Large intestine (tissue), 3 donors: ENCODE measurements at regions not wholly inside any gene's neighbourhood (a gene's known extent, or its start where the extent isn't known, plus 50 kb on each side); places are given as distances from the start of the nearest gene placed in this dataset.

Source experiments
- DNase-seq, 2 donors: peaks; one replicate each; pipeline versions ENCODE4 v3.0.0 to v3.0.0-alpha.2; 2013
- H3K27ac ChIP-seq: one replicate; pipeline ENCODE4 v1.5.1; 2013; ENCODE audit warnings: low read length
- H3K27me3 ChIP-seq: 2 replicates; pipeline ENCODE4 v1.6.1; 2013; ENCODE audit warnings: low read length; ENCODE audit not compliant: control insufficient read depth, insufficient read depth
- H3K36me3 ChIP-seq: 2 replicates; pipeline ENCODE4 v1.6.1; 2013; ENCODE audit warnings: low read length; ENCODE audit not compliant: control insufficient read depth, insufficient read depth
- H3K4me1 ChIP-seq: one replicate; pipeline ENCODE4 v1.6.1; 2013; ENCODE audit warnings: low read length; ENCODE audit not compliant: control insufficient read depth, insufficient read depth
- H3K4me3 ChIP-seq: one replicate; pipeline ENCODE4 v1.5.1; 2013; ENCODE audit warnings: low read length
- H3K9me3 ChIP-seq: one replicate; pipeline ENCODE4 v1.6.1; 2013; ENCODE audit warnings: mild to moderate bottlenecking, low read depth, low read length, moderate library complexity; ENCODE audit not compliant: control insufficient read depth
- WGBS: methylation state at CpG from one replicate; pipeline ENCODE4 v1.1.5; 2013; ENCODE audit warnings: low lambda C conversion rate; ENCODE audit not compliant: insufficient coverage; 5-methylcytosine and 5-hydroxymethylcytosine counted together

DNA sequence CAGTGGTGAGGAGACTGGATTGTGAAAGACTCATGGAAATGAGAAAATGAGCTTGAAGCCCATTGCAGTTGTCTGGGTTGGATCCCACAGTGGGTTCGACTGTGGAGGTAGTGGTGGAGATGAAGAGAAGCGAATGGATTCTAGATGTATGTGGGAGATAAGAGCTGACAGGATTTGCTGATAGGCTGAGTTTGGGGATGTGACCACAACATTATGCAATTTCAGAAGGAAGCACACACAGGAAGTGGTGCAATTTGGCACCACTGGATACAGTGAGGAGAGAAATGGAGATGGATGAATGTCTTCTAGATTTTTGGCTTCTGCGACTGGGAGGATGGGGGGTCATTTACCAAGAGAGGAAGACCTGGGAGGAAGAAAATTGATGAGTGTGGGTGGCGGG lies 64.4 kb upstream of the MAFB start:
- no peaks in the 10 kb centered on the region for H3K9me3 ChIP-seq
- no peak for DNase-seq
- no peaks in the 10 kb centered on the region for H3K4me1 ChIP-seq
- no peak overlapping the region for H3K27ac ChIP-seq
- WGBS, result 100% methylated on average over 2 of the region's 4 CpGs
- H3K27me3 ChIP-seq, result no peaks in the 10 kb centered on the region
- H3K36me3 ChIP-seq, result no peaks in the 10 kb centered on the region
- H3K4me3 ChIP-seq, result no peak overlapping the region

DNA sequence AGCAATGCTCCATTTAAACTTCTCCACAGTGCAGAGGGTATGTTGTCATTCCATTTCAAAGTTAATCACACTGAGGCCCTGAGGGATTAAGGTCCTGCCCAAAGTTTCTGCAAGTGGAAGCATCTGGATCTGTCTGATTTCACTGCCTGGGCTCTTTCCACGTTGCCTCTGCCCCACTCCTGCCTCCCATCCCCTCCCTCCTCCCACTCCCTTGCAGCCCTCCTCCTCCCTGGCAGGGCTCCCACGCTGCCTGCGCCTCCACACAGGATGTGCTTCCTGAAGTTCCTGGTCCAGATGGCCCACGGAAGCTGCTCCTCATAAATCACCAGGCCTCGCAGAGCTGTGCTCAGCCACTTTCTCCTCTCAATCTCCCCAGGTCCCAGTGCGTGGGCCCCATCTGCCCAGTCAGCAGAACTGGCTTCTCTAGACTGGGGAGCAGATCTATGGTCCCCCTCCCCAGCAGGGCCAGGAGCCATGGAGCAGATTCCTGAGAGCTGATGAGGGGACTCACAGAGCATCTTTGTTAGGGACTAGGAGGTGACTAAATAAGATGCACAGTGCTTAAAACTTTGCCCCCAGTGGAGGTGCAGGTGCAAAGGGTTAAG lies 65.4 kb upstream of the MAFB start:
- H3K27ac ChIP-seq, result no peak overlapping the region
- no CpG with 5 or more reads among the region's 6 CpGs for WGBS
- H3K36me3 ChIP-seq, result no peaks in the 10 kb centered on the region
- H3K4me3 ChIP-seq, result no peak overlapping the region
- H3K27me3 ChIP-seq, result peaks cover 4% of the 10 kb centered on the region
- H3K9me3 ChIP-seq, result no peaks in the 10 kb centered on the region
- no peaks in the 10 kb centered on the region for H3K4me1 ChIP-seq
- DNase-seq, result peak; percentile 32

DNA sequence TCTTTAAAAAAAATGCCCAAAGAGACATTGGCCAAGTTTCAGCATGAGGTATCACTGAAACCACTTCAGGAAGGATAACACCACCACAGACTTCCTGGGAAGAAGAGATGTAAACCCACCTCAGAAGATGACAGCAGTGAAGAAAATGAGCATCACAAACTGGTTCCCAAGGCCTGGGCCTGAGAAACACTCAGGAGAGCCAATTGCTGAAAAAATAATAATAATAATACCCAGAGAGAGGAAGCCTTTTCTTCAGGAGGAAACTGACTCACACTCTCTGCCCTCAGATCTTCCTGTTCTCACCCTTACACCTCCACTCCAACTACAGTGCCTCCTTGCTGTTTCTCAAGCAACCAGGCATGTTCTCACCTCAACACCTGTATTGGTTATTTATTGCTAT lies 68.1 kb upstream of the MAFB start:
- Histone ChIP-seq H3K27me3 (peaks cover 4% of the 10 kb centered on the region), H3K9me3 (no peaks in the 10 kb centered on the region), H3K4me3 (no peak overlapping the region), H3K36me3 (no peaks in the 10 kb centered on the region), H3K4me1 (no peaks in the 10 kb centered on the region), H3K27ac (no peak overlapping the region)
- no peak for DNase-seq

DNA sequence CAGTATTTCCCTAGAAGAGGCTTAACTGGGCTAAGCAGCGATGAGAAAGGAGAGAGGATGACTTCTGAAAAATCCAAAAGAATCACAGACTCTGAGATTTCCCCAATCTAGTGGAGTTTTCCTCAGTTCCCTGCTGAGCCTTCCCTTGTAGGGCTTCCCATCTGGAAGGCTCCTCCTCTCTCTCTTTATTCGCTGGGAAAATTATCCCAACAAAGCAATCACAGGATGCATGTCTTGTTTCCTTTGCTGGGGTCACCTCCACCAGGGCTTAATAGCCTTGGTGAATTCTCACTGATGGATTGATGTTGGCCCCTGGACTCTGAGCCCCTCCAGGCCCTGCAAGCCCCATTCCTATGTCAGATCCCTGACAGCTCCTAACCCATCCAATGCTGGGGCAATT lies 69.8 kb upstream of the MAFB start:
- H3K27me3 ChIP-seq, result peaks cover 4% of the 10 kb centered on the region
- no CpG with 5 or more reads among the region's 2 CpGs for WGBS

DNA sequence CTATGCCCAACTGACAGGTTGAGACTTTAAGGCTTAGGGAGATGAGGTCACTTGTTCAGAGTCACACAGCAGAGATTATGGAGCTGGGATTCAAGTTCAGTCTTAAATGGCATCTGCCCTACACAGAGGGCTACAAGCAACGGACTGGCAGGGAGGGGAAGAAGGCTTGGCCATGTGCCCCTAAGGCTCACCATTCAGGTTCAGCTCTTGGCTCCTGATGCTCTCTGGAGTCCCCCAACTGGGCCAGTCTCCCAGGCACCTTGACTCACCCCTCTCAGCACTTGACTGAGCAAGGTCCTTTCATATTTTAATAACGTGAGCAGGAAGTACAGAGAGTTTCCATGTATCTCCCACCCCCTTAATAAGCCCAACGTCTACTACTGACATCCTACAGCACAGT lies 71.4 kb upstream of the MAFB start:
- no peak for DNase-seq
- Histone ChIP-seq H3K9me3 (no peaks in the 10 kb centered on the region), H3K4me3 (no peak overlapping the region), H3K27ac (no peak overlapping the region), H3K36me3 (no peaks in the 10 kb centered on the region), H3K4me1 (no peaks in the 10 kb centered on the region), H3K27me3 (peaks cover 4% of the 10 kb centered on the region)
- no CpG with 5 or more reads among the region's 3 CpGs for WGBS

More for the DNA sequence above, 69.8 kb upstream of the MAFB start:
- Histone ChIP-seq H3K27ac (no peak overlapping the region), H3K4me1 (no peaks in the 10 kb centered on the region), H3K36me3 (no peaks in the 10 kb centered on the region), H3K9me3 (no peaks in the 10 kb centered on the region), H3K4me3 (no peak overlapping the region)
- no peak for DNase-seq

DNA sequence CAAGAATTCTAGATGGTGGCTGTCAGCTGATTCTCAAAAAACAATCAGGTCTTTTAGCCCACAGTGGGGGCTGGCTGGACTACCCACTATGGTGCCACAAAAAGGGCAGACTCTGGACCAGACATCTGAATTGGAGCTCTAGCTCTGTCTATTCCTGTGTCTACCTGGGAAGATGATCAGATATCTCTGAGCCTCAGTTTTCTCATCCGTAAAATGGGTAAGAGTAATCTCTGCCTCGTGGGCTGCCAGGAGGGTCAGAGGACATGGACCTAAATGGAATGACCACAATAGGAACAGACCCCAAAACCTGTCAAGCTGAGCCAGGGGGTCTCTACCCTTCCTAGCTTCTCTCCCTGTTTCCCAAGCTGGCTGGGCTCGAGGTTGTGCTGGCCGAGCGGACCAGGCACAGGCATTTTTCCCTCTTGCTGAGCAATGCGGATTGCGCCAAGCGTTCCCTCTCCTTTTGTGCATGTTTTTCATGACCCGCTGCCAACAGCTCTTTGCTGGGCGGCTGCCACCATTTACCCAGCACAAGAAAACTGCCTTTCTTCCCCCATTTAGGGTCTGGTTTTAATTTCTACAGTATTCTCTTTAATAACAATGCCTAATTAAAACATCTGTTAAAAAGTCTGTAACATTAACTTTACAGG lies 74.7 kb upstream of the MAFB start:
- Histone ChIP-seq H3K27ac (no peak overlapping the region), H3K4me1 (no peaks in the 10 kb centered on the region), H3K4me3 (no peak overlapping the region), H3K36me3 (no peaks in the 10 kb centered on the region), H3K9me3 (no peaks in the 10 kb centered on the region), H3K27me3 (peaks cover 2% of the 10 kb centered on the region)
- WGBS, result no CpG with 5 or more reads among the region's 10 CpGs
- DNase-seq, result no peak

DNA sequence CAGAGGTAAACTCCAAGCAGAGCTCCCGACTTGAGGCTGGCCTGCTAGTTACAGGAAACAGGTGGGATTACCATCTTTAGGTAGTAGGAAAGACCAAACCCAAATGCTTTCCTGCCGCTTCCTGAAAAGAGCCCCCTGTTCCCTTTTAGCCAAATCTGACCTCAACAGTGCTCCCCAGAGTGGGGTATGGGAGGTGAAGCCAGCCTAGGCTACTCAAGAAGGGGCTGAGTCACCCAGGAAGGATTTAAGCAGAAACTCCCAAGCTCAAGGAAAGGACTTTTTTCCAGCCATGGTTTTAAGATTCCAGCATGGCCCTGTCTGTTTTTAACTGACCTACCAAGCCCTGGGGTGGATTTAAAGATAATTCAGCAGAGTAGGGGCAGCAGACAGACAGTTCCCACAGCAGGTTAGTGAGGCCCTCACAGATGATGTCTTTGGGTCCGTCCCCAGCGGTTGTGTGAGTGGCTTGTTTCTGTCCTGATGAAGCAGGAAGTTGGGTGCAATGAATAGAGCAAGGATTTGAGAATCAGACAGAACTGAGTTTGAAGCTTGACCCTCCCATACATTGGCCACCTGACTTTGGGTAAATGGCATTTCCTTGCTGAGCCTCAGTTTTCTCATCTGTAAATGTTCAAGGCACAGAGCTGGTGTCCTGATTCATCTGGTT lies 76.9 kb upstream of the MAFB start:
- no peak for DNase-seq
- WGBS, result no CpG with 5 or more reads among the region's 4 CpGs
- no peaks in the 10 kb centered on the region for H3K36me3 ChIP-seq

DNA sequence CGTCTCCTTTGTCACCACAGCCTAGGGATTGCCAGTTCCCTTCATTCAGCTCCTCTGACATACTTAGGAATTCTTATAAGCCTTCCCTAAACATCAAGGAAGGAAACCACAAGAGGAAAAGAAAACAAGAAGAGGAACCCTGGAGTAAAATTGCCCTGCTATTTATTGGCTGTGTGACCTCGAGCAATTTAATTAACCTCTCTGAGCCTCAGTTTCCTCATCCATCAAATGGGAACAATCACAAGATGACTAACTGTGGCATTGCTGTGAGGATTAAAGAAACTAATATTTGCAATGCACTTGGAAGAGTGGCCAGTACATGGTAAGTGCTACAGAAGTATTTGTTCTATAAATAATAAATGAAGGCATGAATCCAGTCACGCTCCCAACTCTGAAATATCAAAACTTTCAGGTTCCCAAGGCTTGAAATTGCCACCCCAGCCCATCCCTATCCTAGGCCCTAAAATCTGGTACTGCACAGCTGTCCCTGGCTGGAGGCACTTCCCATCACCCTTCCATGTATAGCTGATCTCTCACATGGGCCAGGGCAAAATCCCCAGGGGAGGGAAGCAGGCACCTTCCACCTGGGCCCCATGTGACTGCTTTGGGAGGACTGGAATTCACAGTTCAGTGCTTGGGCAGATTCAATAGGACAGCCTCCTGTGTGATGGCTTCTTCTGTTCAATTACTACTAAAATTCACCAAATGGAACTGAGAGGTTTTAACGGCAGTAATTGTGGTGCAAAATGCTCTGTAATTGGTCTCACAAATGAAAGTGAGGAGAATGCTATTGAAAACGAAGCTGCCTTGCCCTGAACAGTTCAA lies 78.0 kb upstream of the MAFB start:
- no peaks in the 10 kb centered on the region for H3K27me3 ChIP-seq
- 80% methylated on average over 1 of the region's 5 CpGs for WGBS
- no peak overlapping the region for H3K4me3 ChIP-seq
- H3K4me1 ChIP-seq, result no peaks in the 10 kb centered on the region
- no peak overlapping the region for H3K27ac ChIP-seq
- no peaks in the 10 kb centered on the region for H3K36me3 ChIP-seq
- no peak for DNase-seq
- H3K9me3 ChIP-seq, result no peaks in the 10 kb centered on the region

More for the DNA sequence above, 76.9 kb upstream of the MAFB start:
- Histone ChIP-seq H3K9me3 (no peaks in the 10 kb centered on the region), H3K4me3 (no peak overlapping the region), H3K27me3 (no peaks in the 10 kb centered on the region), H3K27ac (no peak overlapping the region), H3K4me1 (no peaks in the 10 kb centered on the region)

DNA sequence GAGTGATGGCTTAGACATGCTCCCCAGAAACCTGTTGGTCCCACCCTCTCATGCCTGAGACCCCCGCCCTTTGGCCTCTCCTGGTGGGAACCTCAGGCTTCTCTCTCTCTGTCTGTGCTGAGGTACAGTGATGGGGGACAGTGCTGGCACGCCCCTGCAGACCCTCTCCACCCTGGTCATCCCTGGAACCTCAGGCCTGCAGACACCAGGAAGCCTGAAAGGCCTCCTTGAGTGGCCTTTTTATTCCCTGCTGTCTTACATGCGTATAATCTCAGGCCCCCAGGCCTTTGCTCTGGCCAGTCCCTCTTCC lies 78.5 kb upstream of the MAFB start:
- Histone ChIP-seq H3K4me3 (no peak overlapping the region), H3K9me3 (no peaks in the 10 kb centered on the region), H3K4me1 (no peaks in the 10 kb centered on the region), H3K36me3 (no peaks in the 10 kb centered on the region), H3K27me3 (no peaks in the 10 kb centered on the region), H3K27ac (no peak overlapping the region)
- WGBS, result no CpG with 5 or more reads among the region's 3 CpGs
- no peak for DNase-seq

DNA sequence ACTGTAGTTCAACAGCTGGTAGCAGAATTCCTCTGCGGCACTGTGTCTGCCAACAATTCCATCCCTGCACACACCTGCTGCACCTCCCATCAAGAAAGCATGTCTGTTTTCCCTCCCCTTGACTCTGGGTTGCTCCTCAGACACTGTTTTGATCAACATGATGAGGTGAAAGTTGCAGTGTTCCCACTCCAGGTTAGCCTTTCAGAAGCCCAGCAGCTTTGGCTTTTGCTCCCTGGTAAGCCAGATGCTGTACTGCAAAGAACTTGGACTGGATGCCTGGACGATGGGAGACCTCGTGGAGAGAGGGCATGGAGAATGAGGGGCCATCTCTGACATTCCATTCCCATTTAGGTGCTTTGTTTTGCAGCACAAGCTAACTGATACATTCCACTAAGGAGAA lies 79.1 kb upstream of the MAFB start:
- no peak for DNase-seq
- H3K4me3 ChIP-seq, result no peak overlapping the region
- H3K36me3 ChIP-seq, result no peaks in the 10 kb centered on the region
- no peaks in the 10 kb centered on the region for H3K27me3 ChIP-seq
- no peaks in the 10 kb centered on the region for H3K9me3 ChIP-seq
- H3K4me1 ChIP-seq, result no peaks in the 10 kb centered on the region
- H3K27ac ChIP-seq, result no peak overlapping the region
- no CpG with 5 or more reads among the region's 3 CpGs for WGBS
